GM12891 (cell line): ENCODE measurements at regions not wholly inside any gene's neighbourhood (a gene's known extent, or its start where the extent isn't known, plus 50 kb on each side); places are given as distances from the start of the nearest gene placed in this dataset.
"Not testable (repeated sequence)": the region's sequence is repeated elsewhere in the genome, so short reads cannot be mapped to it uniquely, and the experiment has no call there.

Source experiments
- POLR2A ChIP-seq: IDR thresholded peaks from 2 replicates; pipeline ENCODE4 v1.6.1; 2011; ENCODE audit warnings: low read depth, low read length, control low read depth
- POLR2AphosphoS5 ChIP-seq: IDR thresholded peaks from 2 replicates; pipeline ENCODE4 v1.6.1; 2011; ENCODE audit warnings: low read depth, low read length, control low read depth
- SPI1 ChIP-seq: IDR thresholded peaks from 2 replicates; pipeline ENCODE4 v1.6.1; 2011; ENCODE audit warnings: low read depth, low read length, control low read depth
- TAF1 ChIP-seq: IDR thresholded peaks from 2 replicates; pipeline ENCODE4 v1.6.1; 2011; ENCODE audit warnings: low read depth, low read length, control low read depth

DNA sequence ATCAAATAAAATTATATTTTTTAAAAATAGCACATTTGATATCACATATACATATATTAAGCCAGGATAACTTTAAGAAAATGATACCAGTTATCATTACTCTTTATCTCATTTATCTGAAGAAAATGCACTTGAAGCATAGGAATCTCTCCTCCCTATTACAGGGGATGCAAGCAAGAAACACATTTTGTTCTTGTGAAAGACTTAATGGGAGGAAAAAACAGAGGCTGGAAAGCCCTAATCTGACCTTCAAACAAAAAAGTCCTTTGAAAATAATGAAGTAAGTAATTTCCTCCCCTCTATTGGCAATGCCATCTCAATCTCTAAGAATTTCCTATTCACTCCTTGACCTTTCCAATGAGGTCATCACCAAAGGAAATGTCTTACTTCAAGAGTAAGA, 1012.6 kb upstream of the ADAMTS5 start:
- not testable (repeated sequence) for TF ChIP-seq POLR2A, POLR2AphosphoS5, TAF1, SPI1
